ENCODE measurements at regions not wholly inside any gene's neighbourhood (a gene's known extent, or its start where the extent isn't known, plus 50 kb on each side); places are given as distances from the start of the nearest gene placed in this dataset.

DNA sequence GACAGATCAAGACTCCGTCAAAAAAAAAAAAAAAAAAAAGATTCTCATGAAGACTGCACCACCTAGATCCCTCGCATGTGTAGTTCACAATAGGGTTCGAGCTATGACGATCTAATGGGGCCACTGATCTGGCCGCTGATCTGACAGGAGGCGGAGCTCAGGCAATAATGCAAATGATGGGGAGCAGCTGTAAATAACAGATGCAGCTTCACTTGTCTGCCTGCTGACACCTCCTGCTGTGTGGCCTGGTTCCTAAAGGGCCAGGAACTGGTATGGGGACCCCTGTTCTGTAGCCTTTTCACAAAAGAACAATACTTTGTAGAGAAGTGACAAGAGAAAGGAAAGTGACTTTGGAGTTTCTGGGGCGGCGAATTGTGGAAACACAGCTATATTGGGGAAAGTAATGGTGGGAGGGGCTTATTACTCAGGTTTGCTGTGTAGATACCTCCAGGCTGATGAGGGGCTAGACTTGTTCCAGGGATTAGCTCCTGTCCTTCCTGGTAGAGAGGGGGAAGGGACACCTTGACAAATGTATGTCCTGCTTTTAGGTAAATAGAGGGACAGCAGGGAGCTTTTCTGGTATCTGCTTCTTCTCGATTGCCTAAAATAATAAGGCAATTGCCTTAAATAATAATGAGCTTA is 57.1 kb downstream of the HAPSTR1 start:
- TF ChIP-seq, protein P1, sequence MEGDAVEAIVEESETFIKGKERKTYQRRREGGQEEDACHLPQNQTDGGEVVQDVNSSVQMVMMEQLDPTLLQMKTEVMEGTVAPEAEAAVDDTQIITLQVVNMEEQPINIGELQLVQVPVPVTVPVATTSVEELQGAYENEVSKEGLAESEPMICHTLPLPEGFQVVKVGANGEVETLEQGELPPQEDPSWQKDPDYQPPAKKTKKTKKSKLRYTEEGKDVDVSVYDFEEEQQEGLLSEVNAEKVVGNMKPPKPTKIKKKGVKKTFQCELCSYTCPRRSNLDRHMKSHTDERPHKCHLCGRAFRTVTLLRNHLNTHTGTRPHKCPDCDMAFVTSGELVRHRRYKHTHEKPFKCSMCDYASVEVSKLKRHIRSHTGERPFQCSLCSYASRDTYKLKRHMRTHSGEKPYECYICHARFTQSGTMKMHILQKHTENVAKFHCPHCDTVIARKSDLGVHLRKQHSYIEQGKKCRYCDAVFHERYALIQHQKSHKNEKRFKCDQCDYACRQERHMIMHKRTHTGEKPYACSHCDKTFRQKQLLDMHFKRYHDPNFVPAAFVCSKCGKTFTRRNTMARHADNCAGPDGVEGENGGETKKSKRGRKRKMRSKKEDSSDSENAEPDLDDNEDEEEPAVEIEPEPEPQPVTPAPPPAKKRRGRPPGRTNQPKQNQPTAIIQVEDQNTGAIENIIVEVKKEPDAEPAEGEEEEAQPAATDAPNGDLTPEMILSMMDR (IDR thresholded peaks at IDR 0.05), result no peak
- TF ChIP-seq POLR2A (IDR thresholded peaks at IDR 0.05), result no peak

Data from body of pancreas (tissue), 4 donors.